ENCODE measurements at regions not wholly inside any gene's neighbourhood (a gene's known extent, or its start where the extent isn't known, plus 50 kb on each side); places are given as distances from the start of the nearest gene placed in this dataset.

GRCh38 chr1:80807981-80808380, 992.8 kb upstream of the ADGRL2 start:
- no peak overlapping the region for H3K27ac Mint-ChIP-seq
- no peaks in the 10 kb centered on the region for H3K27me3 Mint-ChIP-seq (ENCODE audit: low read depth)
- peaks cover 0 to 2% of the 10 kb centered on the region in 2 donors for H3K36me3 Mint-ChIP-seq (ENCODE audit: insufficient read depth in 2 of 2)
- H3K4me1 Mint-ChIP-seq (ENCODE audit: low read depth), result no peaks in the 10 kb centered on the region
- no peak overlapping the region for H3K4me3 Mint-ChIP-seq
- DNase-seq (no peak), ATAC-seq (replicated peaks in 1 of 2) (no peak)
- H3K9me3 Mint-ChIP-seq, result peaks cover 8% of the 10 kb centered on the region in 2 donors

- no peak for ATAC-seq (replicated peaks in 1 of 2)
- Mint-ChIP-seq H3K27ac (no peak overlapping the region), H3K4me1 (ENCODE audit: low read depth) (no peaks in the 10 kb centered on the region), H3K36me3 (ENCODE audit: insufficient read depth in 2 of 2) (no peaks in the 10 kb centered on the region), H3K4me3 (no peak overlapping the region), H3K9me3 (peaks cover 4 to 8% of the 10 kb centered on the region in 2 donors), H3K27me3 (ENCODE audit: low read depth) (no peaks in the 10 kb centered on the region)
- no peak for DNase-seq
These were observed 994.3 kb upstream of the ADGRL2 start for GRCh38 chr1:80806431-80806830.

DNA sequence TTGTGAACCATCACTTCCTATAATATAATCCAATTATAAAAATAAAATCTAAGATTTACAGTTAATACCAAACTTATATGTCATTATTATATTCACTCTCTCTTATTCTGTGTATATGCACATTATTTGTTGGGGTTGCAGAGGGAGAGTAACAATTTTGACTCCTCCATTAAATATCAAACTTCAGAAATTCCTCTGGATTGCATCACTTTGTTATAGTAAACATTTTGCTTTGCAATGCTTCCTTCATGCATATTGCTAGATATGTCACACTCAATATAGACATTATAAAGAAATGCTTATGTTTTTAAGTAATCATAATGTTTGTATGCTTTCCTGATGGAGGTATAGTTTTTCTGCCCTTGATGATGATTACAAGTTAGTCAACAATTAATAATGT, 999.0 kb upstream of the ADGRL2 start:
- no peak for DNase-seq
- H3K36me3 Mint-ChIP-seq (ENCODE audit: insufficient read depth in 2 of 2), result no peaks in the 10 kb centered on the region
- ATAC-seq (replicated peaks in 1 of 2), result no peak

DNA sequence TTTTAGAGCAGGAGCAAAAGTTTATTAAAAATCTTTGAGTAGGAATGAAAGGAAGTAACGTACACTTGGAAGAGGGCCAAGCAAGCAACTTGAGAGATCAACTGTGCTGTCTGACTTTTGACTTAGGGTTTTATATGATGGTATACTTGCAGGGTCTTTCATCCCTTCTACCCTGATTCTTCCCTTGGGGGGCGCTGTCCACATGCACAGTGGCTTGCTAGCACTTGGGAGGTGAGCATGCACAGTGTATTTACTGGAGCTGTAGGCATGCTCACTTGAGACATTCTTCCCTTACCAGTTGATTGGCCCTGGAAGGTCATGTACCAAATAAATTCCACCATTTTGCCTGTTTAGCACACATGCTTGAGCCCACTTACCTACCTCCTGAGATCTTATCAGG, 1001.3 kb upstream of the ADGRL2 start:
- H3K27ac Mint-ChIP-seq, result no peak overlapping the region
- H3K4me1 Mint-ChIP-seq (ENCODE audit: low read depth), result no peaks in the 10 kb centered on the region
- DNase-seq (no peak), ATAC-seq (replicated peaks in 1 of 2) (no peak)
- H3K36me3 Mint-ChIP-seq (ENCODE audit: insufficient read depth in 2 of 2), result no peaks in the 10 kb centered on the region
- no peaks in the 10 kb centered on the region for H3K27me3 Mint-ChIP-seq (ENCODE audit: low read depth)
- H3K9me3 Mint-ChIP-seq, result peaks cover 0 to 1% of the 10 kb centered on the region in 2 donors
- no peak overlapping the region for H3K4me3 Mint-ChIP-seq

More for the DNA sequence above, 999.0 kb upstream of the ADGRL2 start:
- peaks cover 0 to 1% of the 10 kb centered on the region in 2 donors for H3K9me3 Mint-ChIP-seq
- no peak overlapping the region for H3K27ac Mint-ChIP-seq
- no peaks in the 10 kb centered on the region for H3K4me1 Mint-ChIP-seq (ENCODE audit: low read depth)
- H3K4me3 Mint-ChIP-seq, result no peak overlapping the region
- no peaks in the 10 kb centered on the region for H3K27me3 Mint-ChIP-seq (ENCODE audit: low read depth)

DNA sequence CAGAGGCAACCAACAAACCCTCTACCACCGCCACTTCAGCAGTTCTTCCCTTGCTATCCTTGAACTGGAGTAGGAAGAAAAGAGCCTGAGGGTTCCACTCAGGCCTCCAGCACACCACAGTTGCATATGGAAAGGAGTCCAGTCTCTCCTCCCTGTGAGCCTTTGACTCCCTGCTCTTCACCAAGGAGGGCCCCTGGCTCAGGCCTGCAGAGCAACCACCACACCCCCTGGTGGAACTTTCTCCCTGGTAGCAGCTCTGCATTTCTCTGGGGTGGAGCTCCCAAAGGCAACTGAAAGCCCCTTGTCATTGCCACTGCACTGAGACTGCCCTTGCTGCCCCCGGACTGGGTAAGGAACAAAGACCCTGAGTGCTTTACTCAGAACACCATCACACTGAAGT, 1021.5 kb upstream of the ADGRL2 start:
- no peaks in the 10 kb centered on the region for H3K36me3 Mint-ChIP-seq (ENCODE audit: insufficient read depth in 2 of 2)
- no peaks in the 10 kb centered on the region for H3K27me3 Mint-ChIP-seq (ENCODE audit: low read depth)
- peaks cover 4 to 15% of the 10 kb centered on the region in 2 donors for H3K9me3 Mint-ChIP-seq
- H3K4me1 Mint-ChIP-seq (ENCODE audit: low read depth), result no peaks in the 10 kb centered on the region
- DNase-seq (no peak), ATAC-seq (replicated peaks in 1 of 2) (no peak)
- H3K27ac Mint-ChIP-seq, result no peak overlapping the region
- no peak overlapping the region for H3K4me3 Mint-ChIP-seq

DNA sequence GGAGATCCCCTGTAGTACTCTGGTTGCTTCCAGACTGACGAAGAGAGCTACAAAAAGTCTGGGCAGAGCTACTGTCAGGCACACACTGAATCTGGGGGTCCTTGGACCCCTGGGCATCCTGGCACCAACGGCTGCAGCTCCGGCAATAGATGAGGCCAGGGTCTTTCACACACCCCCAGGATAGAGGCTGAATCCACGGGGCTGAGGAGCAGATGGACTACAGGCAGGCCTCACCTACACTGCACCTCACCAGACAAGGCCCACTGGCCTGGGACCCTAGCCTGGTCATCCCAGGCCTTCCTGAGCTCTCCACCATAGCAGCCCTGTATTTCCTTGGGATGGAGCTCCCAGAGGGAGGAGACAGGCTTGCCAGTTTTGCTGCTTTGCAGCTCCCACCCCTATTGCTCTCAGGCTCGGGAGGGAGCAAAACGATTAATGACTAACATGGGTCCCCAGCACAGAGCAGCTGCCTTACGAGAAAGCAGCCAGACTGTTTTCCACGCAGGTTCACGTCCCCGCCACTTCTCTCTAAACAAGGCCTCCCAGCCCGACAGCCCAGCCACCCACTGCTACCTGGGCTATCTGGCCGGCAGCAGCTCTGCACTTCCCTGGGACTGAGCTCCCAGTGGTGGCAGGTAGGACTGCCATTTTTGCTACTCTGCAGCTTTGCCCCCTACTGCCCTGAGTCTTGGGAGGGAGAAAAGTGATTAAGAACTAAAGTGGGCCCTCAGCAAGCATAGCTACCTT, 1022.5 kb upstream of the ADGRL2 start:
- H3K27ac Mint-ChIP-seq, result no peak overlapping the region
- H3K4me3 Mint-ChIP-seq, result no peak overlapping the region
- H3K9me3 Mint-ChIP-seq, result peaks cover 4 to 15% of the 10 kb centered on the region in 2 donors
- no peak for ATAC-seq (replicated peaks in 1 of 2)
- H3K4me1 Mint-ChIP-seq (ENCODE audit: low read depth), result no peaks in the 10 kb centered on the region
- H3K27me3 Mint-ChIP-seq (ENCODE audit: low read depth), result no peaks in the 10 kb centered on the region
- no peak for DNase-seq
- H3K36me3 Mint-ChIP-seq (ENCODE audit: insufficient read depth in 2 of 2), result no peaks in the 10 kb centered on the region

GRCh38 chr1:80776266-80776665, 1024.5 kb upstream of the ADGRL2 start:
- ATAC-seq (replicated peaks in 1 of 2), result no peak
- Mint-ChIP-seq H3K27me3 (ENCODE audit: low read depth) (no peaks in the 10 kb centered on the region), H3K4me1 (ENCODE audit: low read depth) (no peaks in the 10 kb centered on the region), H3K4me3 (no peak overlapping the region), H3K36me3 (ENCODE audit: insufficient read depth in 2 of 2) (no peaks in the 10 kb centered on the region), H3K9me3 (peaks cover 0 to 6% of the 10 kb centered on the region in 2 donors), H3K27ac (no peak overlapping the region)
- DNase-seq, result no peak

GRCh38 chr1:80769208-80769750, 1031.5 kb upstream of the ADGRL2 start:
- no peak overlapping the region for H3K4me3 Mint-ChIP-seq
- H3K9me3 Mint-ChIP-seq, result no peaks in the 10 kb centered on the region
- no peaks in the 10 kb centered on the region for H3K36me3 Mint-ChIP-seq (ENCODE audit: insufficient read depth in 2 of 2)
- no peaks in the 10 kb centered on the region for H3K4me1 Mint-ChIP-seq (ENCODE audit: low read depth)
- ATAC-seq (replicated peaks in 1 of 2), result no peak
- H3K27me3 Mint-ChIP-seq (ENCODE audit: low read depth), result no peaks in the 10 kb centered on the region
- no peak for DNase-seq
- no peak overlapping the region for H3K27ac Mint-ChIP-seq

DNA sequence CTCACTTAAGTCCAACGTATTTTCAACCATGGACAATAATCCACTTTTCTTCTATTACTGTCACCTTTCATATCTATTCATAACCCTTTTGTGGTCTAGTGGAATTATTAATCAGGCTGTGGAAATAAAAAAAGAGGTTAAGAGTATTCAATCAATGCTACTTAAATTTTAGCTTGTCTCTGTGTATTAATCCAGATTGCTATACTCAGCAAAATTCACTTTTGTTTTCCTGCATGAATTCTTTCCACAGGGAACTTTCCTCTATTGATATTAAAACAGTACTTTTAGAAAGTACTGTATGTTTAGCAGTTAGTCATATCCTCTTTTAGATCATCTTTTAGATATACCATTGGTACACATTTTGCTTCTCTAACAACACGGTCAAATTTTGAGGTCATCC, 1033.0 kb upstream of the ADGRL2 start:
- Mint-ChIP-seq H3K4me3 (no peak overlapping the region), H3K36me3 (ENCODE audit: insufficient read depth in 2 of 2) (no peaks in the 10 kb centered on the region)

DNA sequence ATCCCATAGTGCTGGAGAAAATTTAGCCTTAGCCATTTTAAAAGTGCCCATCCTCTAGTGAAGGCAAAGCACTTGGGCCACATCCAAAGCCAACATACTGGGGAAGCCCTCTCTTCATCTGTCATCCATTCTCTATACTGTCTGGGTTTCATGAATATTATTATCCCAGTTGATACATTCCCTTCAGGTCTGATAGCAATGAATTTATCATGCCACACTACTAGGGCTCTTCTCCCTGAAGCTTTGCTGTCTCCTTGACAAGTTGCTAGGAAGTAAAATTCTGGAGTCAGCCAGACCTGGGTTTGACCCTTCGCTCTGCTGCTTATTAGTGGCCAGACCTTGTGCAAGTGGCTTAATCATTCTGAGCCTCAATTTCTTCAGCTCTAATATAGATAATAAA, 1041.4 kb upstream of the ADGRL2 start:
- Mint-ChIP-seq H3K4me1 (ENCODE audit: low read depth) (no peaks in the 10 kb centered on the region), H3K9me3 (peaks cover 4 to 5% of the 10 kb centered on the region in 2 donors), H3K27ac (no peak overlapping the region), H3K36me3 (ENCODE audit: insufficient read depth in 2 of 2) (no peaks in the 10 kb centered on the region), H3K4me3 (no peak overlapping the region), H3K27me3 (ENCODE audit: low read depth) (no peaks in the 10 kb centered on the region)
- no peak for ATAC-seq (replicated peaks in 1 of 2)
- DNase-seq, result no peak

More for the DNA sequence above, 1033.0 kb upstream of the ADGRL2 start:
- ATAC-seq (replicated peaks in 1 of 2) (no peak), DNase-seq (no peak)
- no peaks in the 10 kb centered on the region for H3K9me3 Mint-ChIP-seq
- no peaks in the 10 kb centered on the region for H3K27me3 Mint-ChIP-seq (ENCODE audit: low read depth)
- H3K4me1 Mint-ChIP-seq (ENCODE audit: low read depth), result no peaks in the 10 kb centered on the region
- H3K27ac Mint-ChIP-seq, result no peak overlapping the region

- Mint-ChIP-seq H3K4me3 (no peak overlapping the region), H3K4me1 (ENCODE audit: low read depth) (no peaks in the 10 kb centered on the region), H3K27ac (no peak overlapping the region), H3K36me3 (ENCODE audit: insufficient read depth in 2 of 2) (no peaks in the 10 kb centered on the region), H3K9me3 (peaks cover 7 to 12% of the 10 kb centered on the region in 2 donors), H3K27me3 (ENCODE audit: low read depth) (no peaks in the 10 kb centered on the region)
- no peak for ATAC-seq (replicated peaks in 1 of 2)
- no peak for DNase-seq
These were observed 1044.8 kb upstream of the ADGRL2 start for GRCh38 chr1:80755944-80756343.

GRCh38 chr1:80751204-80751603, 1049.5 kb upstream of the ADGRL2 start:
- Mint-ChIP-seq H3K9me3 (peaks cover 11 to 17% of the 10 kb centered on the region in 2 donors), H3K4me3 (no peak overlapping the region), H3K4me1 (ENCODE audit: low read depth) (no peaks in the 10 kb centered on the region), H3K36me3 (ENCODE audit: insufficient read depth in 2 of 2) (no peaks in the 10 kb centered on the region), H3K27me3 (ENCODE audit: low read depth) (no peaks in the 10 kb centered on the region), H3K27ac (no peak overlapping the region)
- DNase-seq (no peak), ATAC-seq (replicated peaks in 1 of 2) (no peak)

DNA sequence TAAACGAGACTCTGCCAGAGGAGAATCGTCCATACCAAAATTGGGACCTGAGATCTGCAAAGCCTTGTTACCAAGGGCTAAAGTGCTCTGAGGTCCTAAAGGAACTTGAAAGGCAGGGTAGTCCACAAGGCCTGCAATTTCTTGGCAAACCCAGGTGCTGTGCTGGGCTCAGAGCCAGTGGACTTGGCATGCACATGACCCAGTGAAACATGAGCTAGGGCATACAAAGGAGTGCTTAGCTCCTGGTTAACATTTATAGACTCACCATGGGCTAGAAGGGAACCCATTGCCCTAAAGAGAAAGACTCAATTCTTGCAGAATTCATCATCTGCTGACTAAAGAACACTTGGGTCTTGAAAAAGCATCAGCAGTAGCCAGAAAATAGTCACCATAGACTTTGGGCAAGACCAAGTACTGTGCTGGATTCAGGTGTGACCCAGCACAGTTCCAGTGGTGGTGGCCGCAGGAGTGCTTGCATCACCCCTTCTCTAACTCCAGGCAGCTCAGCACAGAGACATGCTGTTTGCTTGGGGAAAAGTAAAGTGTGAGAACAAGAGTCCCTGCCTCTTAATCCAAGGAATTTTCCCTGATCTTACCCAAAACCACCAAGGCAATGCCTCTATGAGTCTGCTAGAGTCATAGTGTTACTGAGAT, 1069.4 kb upstream of the ADGRL2 start:
- no peak overlapping the region for H3K4me3 Mint-ChIP-seq
- H3K9me3 Mint-ChIP-seq, result peaks cover 4 to 14% of the 10 kb centered on the region in 2 donors
- ATAC-seq (replicated peaks in 1 of 2) (no peak), DNase-seq (no peak)
- H3K27ac Mint-ChIP-seq, result no peak overlapping the region
- no peaks in the 10 kb centered on the region for H3K27me3 Mint-ChIP-seq (ENCODE audit: low read depth)
- no peaks in the 10 kb centered on the region for H3K4me1 Mint-ChIP-seq (ENCODE audit: low read depth)
- peaks cover 3 to 4% of the 10 kb centered on the region in 2 donors for H3K36me3 Mint-ChIP-seq (ENCODE audit: insufficient read depth in 2 of 2)

All from activated T-cell treated with anti-CD3 and anti-CD28 coated beads, Interleukin-2, amount 50 U/mL, for 72 hours (primary cell).